ENCODE measurements at regions not wholly inside any gene's neighbourhood (a gene's known extent, or its start where the extent isn't known, plus 50 kb on each side); places are given as distances from the start of the nearest gene placed in this dataset.

- no peak for FAIRE-seq
- DNase-seq = no peak
- Histone ChIP-seq H3K4me3 (ENCODE audit: low read length in 3 of 3) (no peak overlapping the region), H3K9ac (ENCODE audit: low read length in 3 of 3) (no peak overlapping the region), H3K27me3 (ENCODE audit: control insufficient read depth, insufficient read depth, low read length) (no peaks in the 10 kb centered on the region), H3K27ac (ENCODE audit: low read depth in 2 of 2, low read length in 2 of 2) (no peak overlapping the region), H3K4me1 (ENCODE audit: control insufficient read depth in 2 of 3, insufficient read depth in 2 of 3, low read depth in 1 of 3, low read length in 3 of 3) (no peaks in the 10 kb centered on the region), H3K36me3 (ENCODE audit: control insufficient read depth in 2 of 3, insufficient read depth in 3 of 3, low read length in 3 of 3) (no peaks in the 10 kb centered on the region), H3K9me3 (ENCODE audit: control insufficient read depth in 2 of 3, insufficient read depth in 1 of 3, low read length in 3 of 3) (no peaks in the 10 kb centered on the region)
- intact Hi-C loops (cut with DNase I) = no loop called here
- no peak for TF ChIP-seq CTCF (IDR thresholded peaks at IDR 0.05; ENCODE audit: borderline replicate concordance, extremely low read depth, insufficient read depth)
Measured at GRCh38 chr4:4712800-4713528, 146.5 kb upstream of the MSX1 start.

GRCh38 chr4:4711902-4712301 is 147.6 kb upstream of the MSX1 start:
- H3K36me3 ChIP-seq (ENCODE audit: control insufficient read depth in 2 of 3, insufficient read depth in 3 of 3, low read length in 3 of 3) = no peaks in the 10 kb centered on the region
- H3K4me3 ChIP-seq (ENCODE audit: low read length in 3 of 3) = no peak overlapping the region
- FAIRE-seq (no peak), DNase-seq (no peak)
- no peak for TF ChIP-seq CTCF (IDR thresholded peaks at IDR 0.05; ENCODE audit: borderline replicate concordance, extremely low read depth, insufficient read depth)
- H3K27ac ChIP-seq (ENCODE audit: low read depth in 2 of 2, low read length in 2 of 2) = no peak overlapping the region
- intact Hi-C loops (cut with DNase I) = no loop called here
- no peak overlapping the region for H3K9ac ChIP-seq (ENCODE audit: low read length in 3 of 3)
- no peaks in the 10 kb centered on the region for H3K9me3 ChIP-seq (ENCODE audit: control insufficient read depth in 2 of 3, insufficient read depth in 1 of 3, low read length in 3 of 3)
- no peaks in the 10 kb centered on the region for H3K4me1 ChIP-seq (ENCODE audit: control insufficient read depth in 2 of 3, insufficient read depth in 2 of 3, low read depth in 1 of 3, low read length in 3 of 3)
- no peaks in the 10 kb centered on the region for H3K27me3 ChIP-seq (ENCODE audit: control insufficient read depth, insufficient read depth, low read length)

- H3K4me3 ChIP-seq (ENCODE audit: low read length in 3 of 3) = no peak overlapping the region
- intact Hi-C loops (cut with DNase I) = no loop called here
- FAIRE-seq = no peak
Measured at GRCh38 chr4:4709736-4710135, 149.7 kb upstream of the MSX1 start.

More at GRCh38 chr4:4709736-4710135, 149.7 kb upstream of the MSX1 start:
- no peaks in the 10 kb centered on the region for H3K27me3 ChIP-seq (ENCODE audit: control insufficient read depth, insufficient read depth, low read length)
- no peak overlapping the region for H3K27ac ChIP-seq (ENCODE audit: low read depth in 2 of 2, low read length in 2 of 2)
- H3K4me1 ChIP-seq (ENCODE audit: control insufficient read depth in 2 of 3, insufficient read depth in 2 of 3, low read depth in 1 of 3, low read length in 3 of 3) = no peaks in the 10 kb centered on the region
- no peaks in the 10 kb centered on the region for H3K36me3 ChIP-seq (ENCODE audit: control insufficient read depth in 2 of 3, insufficient read depth in 3 of 3, low read length in 3 of 3)
- TF ChIP-seq CTCF (IDR thresholded peaks at IDR 0.05; ENCODE audit: borderline replicate concordance, extremely low read depth, insufficient read depth) = no peak
- H3K9me3 ChIP-seq (ENCODE audit: control insufficient read depth in 2 of 3, insufficient read depth in 1 of 3, low read length in 3 of 3) = no peaks in the 10 kb centered on the region
- no peak for DNase-seq
- no peak overlapping the region for H3K9ac ChIP-seq (ENCODE audit: low read length in 3 of 3)
